ENCODE measurements at regions not wholly inside any gene's neighbourhood (a gene's known extent, or its start where the extent isn't known, plus 50 kb on each side); places are given as distances from the start of the nearest gene placed in this dataset.

DNA sequence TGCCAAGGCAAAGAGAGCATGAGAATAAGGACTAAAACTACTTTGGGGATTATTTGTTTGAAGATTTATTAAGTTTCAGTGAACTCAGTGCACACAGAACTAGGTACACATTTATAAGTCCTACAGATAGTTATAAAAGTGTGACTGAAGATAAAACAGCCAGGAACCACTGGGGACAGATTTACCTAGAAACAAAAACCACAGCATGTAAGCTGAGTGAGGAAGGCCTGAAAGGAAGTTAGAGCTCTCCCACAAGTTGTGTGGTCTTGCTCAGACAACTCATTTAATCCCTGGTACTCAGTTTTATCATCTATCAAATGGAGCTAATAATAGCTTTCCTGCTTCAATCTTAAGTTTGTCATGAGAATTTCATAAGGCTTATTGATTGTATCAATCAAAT lies 311.2 kb upstream of the FAT3 start:
- Histone ChIP-seq H3K4me2 (ENCODE audit: insufficient read depth, low read length) (no peak overlapping the region), H3K9me3 (replicated peaks; ENCODE audit: control insufficient read depth, insufficient read depth, low read length) (no peaks in the 10 kb centered on the region), H3K27me3 (ENCODE audit: control insufficient read depth in 2 of 2, insufficient read depth in 2 of 2, low read length in 2 of 2) (no peaks in the 10 kb centered on the region), H3K79me2 (ENCODE audit: control insufficient read depth, insufficient read depth, low read length) (no peaks in the 10 kb centered on the region), H3K4me3 (replicated peaks in 1 of 3; ENCODE audit: insufficient read depth in 1 of 3, low read depth in 1 of 3, low read length in 3 of 3) (no peak overlapping the region), H3K9ac (replicated peaks; ENCODE audit: extremely low read depth, insufficient read depth, low read length) (no peak overlapping the region), H3K9me1 (replicated peaks; ENCODE audit: control insufficient read depth, extremely low read depth, insufficient read depth, low read length) (no peaks in the 10 kb centered on the region), H3K27ac (ENCODE audit: insufficient read depth, low read depth, low read length) (no peak overlapping the region), H4K20me1 (replicated peaks; ENCODE audit: control insufficient read depth, extremely low read depth, insufficient read depth, low read length) (no peaks in the 10 kb centered on the region), H3K4me1 (ENCODE audit: control insufficient read depth, extremely low read depth, insufficient read depth, low read length) (no peaks in the 10 kb centered on the region), H3K36me3 (ENCODE audit: control insufficient read depth in 2 of 2, extremely low read depth in 1 of 2, insufficient read depth in 2 of 2, low read length in 2 of 2) (no peaks in the 10 kb centered on the region), H2AFZ (ENCODE audit: low read depth, low read length) (no peak overlapping the region)
- intact Hi-C loops (cut with micrococcal nuclease) (no loop called here), dilution Hi-C loops (cut with MboI; ENCODE audit: extremely low pct_ligation_motif_present, low sequenced_read_pairs) (no loop called here)
- ChIA-PET CTCF (no interaction called here), POLR2A (no interaction called here)
- no TSS peak for BruUV-seq (replicated peaks)
- FAIRE-seq (no peak), DNase-seq (ENCODE audit: low read depth, low spot score) (no peak)
- TF ChIP-seq MAX (IDR thresholded peaks at IDR 0.05; ENCODE audit: insufficient read depth, insufficient read length), result no peak
- TF ChIP-seq JUN (IDR thresholded peaks at IDR 0.05; ENCODE audit: borderline replicate concordance, insufficient read depth, insufficient read length, low read depth), result no peak
- no peak for TF ChIP-seq POLR2A (IDR thresholded peaks at IDR 0.05; ENCODE audit: low read depth, low read length)
- no peak for TF ChIP-seq CTCF (IDR thresholded peaks at IDR 0.05; ENCODE audit: extremely low read depth in 1 of 2, insufficient read depth in 1 of 2, low read depth in 1 of 2, low read length in 2 of 2)
- TF ChIP-seq GATA2 (IDR thresholded peaks at IDR 0.05; ENCODE audit: insufficient read depth, insufficient read length, low read depth, low read length), result no peak
- no peak for TF ChIP-seq MYC (IDR thresholded peaks at IDR 0.05; ENCODE audit: low read depth, low read length)

DNA sequence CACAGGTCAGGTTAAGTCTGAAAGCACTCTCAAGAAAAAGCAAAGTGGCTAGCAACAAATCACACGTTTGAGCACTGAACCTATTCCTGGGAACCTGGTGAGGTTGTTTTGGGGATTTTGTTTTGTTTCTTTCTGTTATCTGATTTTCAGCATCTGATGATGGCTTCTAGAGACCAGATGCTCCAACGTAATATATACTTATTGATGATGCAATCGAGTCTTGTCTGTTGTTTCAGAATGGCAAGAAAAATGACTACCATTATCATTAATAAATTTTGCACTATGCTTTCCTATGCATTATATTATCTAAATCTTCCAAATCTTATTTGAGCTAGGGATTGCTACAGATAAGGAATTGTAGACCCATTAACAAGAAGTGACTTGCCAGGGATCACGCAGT lies 312.3 kb upstream of the FAT3 start:
- Histone ChIP-seq H3K27ac (ENCODE audit: insufficient read depth, low read depth, low read length) (no peak overlapping the region), H3K9ac (replicated peaks; ENCODE audit: extremely low read depth, insufficient read depth, low read length) (no peak overlapping the region), H3K4me2 (ENCODE audit: insufficient read depth, low read length) (no peak overlapping the region), H3K9me1 (replicated peaks; ENCODE audit: control insufficient read depth, extremely low read depth, insufficient read depth, low read length) (no peaks in the 10 kb centered on the region), H3K4me3 (replicated peaks in 1 of 3; ENCODE audit: insufficient read depth in 1 of 3, low read depth in 1 of 3, low read length in 3 of 3) (no peak overlapping the region), H4K20me1 (replicated peaks; ENCODE audit: control insufficient read depth, extremely low read depth, insufficient read depth, low read length) (no peaks in the 10 kb centered on the region), H3K79me2 (ENCODE audit: control insufficient read depth, insufficient read depth, low read length) (no peaks in the 10 kb centered on the region), H3K4me1 (ENCODE audit: control insufficient read depth, extremely low read depth, insufficient read depth, low read length) (no peaks in the 10 kb centered on the region), H3K9me3 (replicated peaks; ENCODE audit: control insufficient read depth, insufficient read depth, low read length) (no peaks in the 10 kb centered on the region), H2AFZ (ENCODE audit: low read depth, low read length) (no peak overlapping the region), H3K36me3 (ENCODE audit: control insufficient read depth in 2 of 2, extremely low read depth in 1 of 2, insufficient read depth in 2 of 2, low read length in 2 of 2) (no peaks in the 10 kb centered on the region), H3K27me3 (ENCODE audit: control insufficient read depth in 2 of 2, insufficient read depth in 2 of 2, low read length in 2 of 2) (no peaks in the 10 kb centered on the region)
- intact Hi-C loops (cut with micrococcal nuclease) (no loop called here), dilution Hi-C loops (cut with MboI; ENCODE audit: extremely low pct_ligation_motif_present, low sequenced_read_pairs) (no loop called here)
- DNase-seq (ENCODE audit: low read depth, low spot score), result no peak
- POLR2A ChIA-PET, result no interaction called here
- BruUV-seq (replicated peaks), result no TSS peak
- CTCF ChIA-PET, result no interaction called here
- TF ChIP-seq GATA2 (IDR thresholded peaks at IDR 0.05; ENCODE audit: insufficient read depth, insufficient read length, low read depth, low read length), result no peak
- TF ChIP-seq CTCF (IDR thresholded peaks at IDR 0.05; ENCODE audit: extremely low read depth in 1 of 2, insufficient read depth in 1 of 2, low read depth in 1 of 2, low read length in 2 of 2), result no peak
- TF ChIP-seq EZH2 (IDR thresholded peaks at IDR 0.05; ENCODE audit: borderline replicate concordance, low read depth, low read length, severe bottlenecking), result no peak
- no peak for TF ChIP-seq MAX (IDR thresholded peaks at IDR 0.05; ENCODE audit: insufficient read depth, insufficient read length)
- TF ChIP-seq JUN (IDR thresholded peaks at IDR 0.05; ENCODE audit: borderline replicate concordance, insufficient read depth, insufficient read length, low read depth), result no peak
- TF ChIP-seq MYC (IDR thresholded peaks at IDR 0.05; ENCODE audit: low read depth, low read length), result no peak
- no peak for TF ChIP-seq FOS (IDR thresholded peaks at IDR 0.05; ENCODE audit: borderline replicate concordance, insufficient read depth, low read length)
- no peak for TF ChIP-seq POLR2A (IDR thresholded peaks at IDR 0.05; ENCODE audit: low read depth, low read length)
- no peak for TF ChIP-seq POLR2AphosphoS5 (IDR thresholded peaks at IDR 0.05; ENCODE audit: insufficient read depth, low read depth, low read length)
- FAIRE-seq, result no peak

Measured in endothelial cell of umbilical vein (primary cell).